C1 segment of cervical spinal cord (tissue), 14 donors: ENCODE measurements at regions not wholly inside any gene's neighbourhood (a gene's known extent, or its start where the extent isn't known, plus 50 kb on each side); places are given as distances from the start of the nearest gene placed in this dataset.

Experiments used
- DNase-seq, 14 donors: peaks; one replicate each; lab custom pipeline; 2025; lab: John Stamatoyannopoulos, UW

- DNase-seq: no peak
Measured at GRCh38 chr21:43317959-43318358, 109.0 kb downstream of the SIK1 start.

- no peak for DNase-seq
Measured at GRCh38 chr21:43317254-43317748, 109.6 kb downstream of the SIK1 start.

DNA sequence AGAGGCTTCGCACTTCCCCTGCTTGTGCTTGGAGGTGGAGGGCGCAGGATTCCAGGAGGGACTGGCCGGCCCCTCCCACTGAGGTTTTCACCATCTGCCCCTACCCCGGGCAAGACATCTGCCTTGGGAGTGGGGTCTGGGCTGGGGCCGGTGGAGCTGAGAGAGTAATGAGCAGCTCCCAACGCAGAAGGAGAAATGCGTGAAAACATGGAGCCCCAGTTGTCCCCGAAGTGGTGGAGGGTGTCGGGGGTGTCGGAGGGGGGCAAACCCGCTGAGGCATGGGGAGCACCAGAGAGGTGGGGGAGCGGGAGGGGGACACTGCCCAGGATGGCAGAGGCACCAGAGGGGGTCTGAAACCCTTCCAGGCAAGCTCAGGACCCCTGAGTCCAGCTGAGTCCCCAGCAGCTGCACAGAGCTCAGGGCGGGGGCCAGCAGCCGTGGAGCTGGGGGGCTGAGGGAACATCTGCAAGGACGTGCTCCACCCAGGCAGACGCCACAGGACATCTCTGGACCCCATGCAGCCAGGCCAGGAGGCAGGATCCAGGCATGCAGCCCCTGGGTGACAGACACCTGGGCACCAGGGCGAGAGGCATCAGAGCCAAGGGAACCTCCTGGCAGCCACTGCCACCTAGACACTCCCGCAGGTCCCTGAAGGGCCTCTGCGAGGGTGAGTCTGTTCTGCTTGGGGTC is 110.6 kb downstream of the SIK1 start:
- DNase-seq: no peak

DNA sequence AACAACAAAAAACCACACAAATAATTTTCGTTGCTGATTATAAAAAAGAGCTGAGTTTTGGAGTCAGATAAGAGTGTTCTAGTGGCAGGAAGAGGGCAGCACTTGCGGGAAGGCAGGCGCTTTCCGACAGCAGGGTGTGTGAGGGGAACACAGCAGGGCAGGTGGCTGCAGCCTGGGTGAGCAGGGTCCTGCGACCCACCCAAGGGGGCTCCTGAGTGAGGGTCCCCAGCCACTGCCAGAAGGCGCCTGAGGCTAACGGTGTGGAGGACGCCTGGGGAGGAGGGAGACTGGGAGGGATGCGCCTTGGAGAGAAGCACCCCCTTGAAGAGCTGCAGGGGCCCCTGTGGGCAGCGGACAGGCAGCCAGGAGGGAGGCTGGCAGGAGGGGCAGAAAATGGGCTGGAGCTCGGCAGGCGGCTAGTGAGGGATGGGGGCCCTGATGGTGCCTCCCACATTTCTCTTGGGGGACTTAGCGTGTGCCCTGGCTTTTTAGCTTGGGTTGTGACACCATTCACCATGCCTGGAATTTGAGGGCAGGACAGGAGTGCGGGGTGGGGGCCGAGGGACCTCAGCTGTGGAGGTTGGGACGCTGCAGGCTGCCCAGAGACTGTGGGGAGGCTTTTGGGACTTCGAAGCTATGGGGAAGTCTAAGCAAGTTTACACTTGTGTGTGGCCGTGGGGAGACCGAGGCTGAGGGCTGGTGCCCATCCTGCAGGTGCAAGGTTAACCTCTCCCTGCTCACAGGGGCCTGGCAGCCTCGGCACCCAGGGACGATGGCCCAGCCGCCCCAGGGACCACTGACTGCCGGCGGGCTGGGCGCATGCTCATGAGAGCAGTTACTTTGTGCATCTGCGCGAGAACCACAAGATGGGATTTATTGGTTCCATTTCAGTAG is 111.4 kb downstream of the SIK1 start:
- no peak for DNase-seq

DNA sequence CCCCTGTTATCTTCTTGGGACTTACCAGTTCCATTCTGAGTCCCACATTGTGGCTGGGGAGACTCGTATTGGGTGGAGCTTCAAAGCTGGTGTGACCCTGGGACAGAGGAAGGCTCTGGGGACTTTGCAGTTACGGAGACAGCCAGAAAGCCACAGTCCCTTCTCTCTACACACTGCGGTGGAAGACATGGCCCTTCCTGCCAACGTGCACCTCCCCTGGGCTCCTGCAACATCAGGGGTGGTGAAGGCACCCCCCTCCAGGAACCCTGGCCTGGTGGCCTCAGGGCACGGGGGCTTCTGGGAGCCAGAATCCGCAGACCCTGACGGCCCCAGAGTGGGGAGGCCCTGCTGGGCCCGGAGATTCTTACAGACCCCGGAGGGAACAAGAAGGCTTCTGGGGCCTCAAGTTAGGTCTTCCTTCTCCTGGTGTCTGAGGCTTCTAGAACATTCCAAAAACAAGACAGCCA is 113.0 kb downstream of the SIK1 start:
- no peak for DNase-seq

GRCh38 chr21:43313221-43313938 is 113.6 kb downstream of the SIK1 start:
- DNase-seq: no peak

GRCh38 chr21:43312751-43313169 is 114.2 kb downstream of the SIK1 start:
- DNase-seq: no peak

DNA sequence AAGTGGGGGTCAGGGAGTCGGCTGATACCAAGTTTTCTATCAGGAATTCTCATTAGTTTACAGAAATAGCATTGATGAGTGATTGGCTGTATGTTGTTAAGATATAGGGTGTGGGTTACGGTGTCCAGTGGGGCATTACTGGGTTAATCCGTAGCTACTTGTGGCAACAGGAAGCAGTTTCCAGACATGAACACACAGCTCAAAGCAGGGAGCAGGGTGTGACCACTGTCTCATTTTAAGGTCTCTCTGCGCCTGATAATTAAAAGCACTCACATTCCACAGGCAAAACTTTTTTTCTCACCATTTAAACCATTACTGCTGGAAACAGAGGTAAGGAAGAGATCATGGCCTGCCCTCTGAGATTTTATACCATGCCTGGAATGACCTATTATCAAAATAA is 114.9 kb downstream of the SIK1 start:
- DNase-seq: no peak

- DNase-seq: no peak
Measured at GRCh38 chr21:43311301-43311817, 115.6 kb downstream of the SIK1 start.

DNA sequence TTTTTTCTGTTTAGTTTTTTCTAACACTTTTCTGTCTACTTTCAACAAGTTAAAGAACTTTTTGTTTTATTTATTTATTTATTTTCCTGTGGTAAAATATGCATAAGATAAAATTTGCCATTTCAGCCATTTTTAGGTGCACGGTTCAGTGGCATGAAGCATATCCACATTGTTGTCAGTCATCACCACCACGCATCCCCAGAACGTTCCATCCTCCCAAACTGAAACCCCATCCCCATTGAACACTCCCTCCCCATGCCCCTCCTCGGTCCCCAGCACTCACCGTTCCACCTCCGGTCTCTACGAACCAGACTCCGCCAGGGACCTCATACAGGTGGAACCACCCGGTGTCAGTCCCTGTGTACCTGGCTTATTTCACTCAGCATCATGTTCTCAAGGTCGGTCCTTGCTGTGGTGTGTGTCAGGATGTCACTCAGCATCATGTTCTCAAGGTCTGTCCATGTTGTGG is 118.1 kb downstream of the SIK1 start:
- no peak for DNase-seq

DNA sequence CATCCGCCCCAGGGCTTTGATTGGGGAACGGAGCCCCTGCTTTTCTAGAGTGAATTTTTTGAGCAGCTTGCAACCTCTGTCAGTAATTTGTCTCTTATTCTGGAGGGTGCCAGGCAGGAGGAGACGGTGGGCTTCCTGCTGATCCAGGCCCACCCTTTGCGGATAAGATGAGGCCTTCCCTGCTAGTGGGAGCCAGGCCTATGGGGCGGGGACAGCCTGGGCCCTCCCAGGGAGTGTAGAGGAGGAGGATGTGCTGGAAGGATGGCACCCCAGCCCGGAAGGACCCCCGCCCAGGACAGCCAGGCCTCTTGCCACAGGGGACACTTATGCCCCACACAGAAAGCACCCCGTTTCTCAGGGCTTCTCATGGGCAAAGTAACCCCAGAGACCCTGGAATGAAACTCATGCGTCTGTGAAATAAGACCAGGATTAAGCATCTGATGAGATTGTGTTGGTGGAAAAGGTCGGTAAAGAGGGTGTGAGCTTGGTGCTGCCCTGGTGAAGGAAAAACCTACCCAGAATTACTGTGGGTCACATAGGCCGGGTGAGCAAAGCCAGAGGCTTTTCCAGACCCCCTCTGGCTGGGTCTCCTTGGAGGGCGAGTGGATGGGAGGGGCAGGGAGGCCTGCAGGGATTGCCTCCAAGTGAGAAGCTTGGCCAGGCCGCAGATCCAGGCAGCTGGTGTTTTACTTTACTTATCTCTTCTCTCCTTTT is 118.7 kb downstream of the SIK1 start:
- DNase-seq: no peak

GRCh38 chr21:43307677-43308070 is 119.3 kb downstream of the SIK1 start:
- DNase-seq: no peak

GRCh38 chr21:43306911-43307676 is 119.8 kb downstream of the SIK1 start:
- DNase-seq: no peak

DNA sequence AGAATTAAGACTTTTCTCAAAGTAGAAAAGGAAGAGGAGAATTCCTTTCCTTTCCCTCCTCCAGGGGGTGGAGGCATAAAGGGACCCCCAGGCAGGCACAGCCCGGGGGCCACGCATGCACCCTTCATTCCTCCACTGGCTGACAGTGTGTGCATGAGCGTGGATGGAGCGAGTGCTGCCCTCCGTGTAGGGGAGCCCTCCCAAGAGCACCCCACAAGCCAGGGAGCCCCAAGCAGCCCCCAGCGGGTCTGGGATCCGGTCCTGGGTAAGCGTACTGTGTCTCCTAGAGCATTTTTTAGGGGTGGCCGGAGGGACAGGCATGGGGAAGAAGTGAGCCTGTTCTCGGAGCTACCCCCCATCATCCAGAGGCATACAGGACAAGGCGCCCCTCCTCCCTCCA is 120.5 kb downstream of the SIK1 start:
- DNase-seq: no peak

DNA sequence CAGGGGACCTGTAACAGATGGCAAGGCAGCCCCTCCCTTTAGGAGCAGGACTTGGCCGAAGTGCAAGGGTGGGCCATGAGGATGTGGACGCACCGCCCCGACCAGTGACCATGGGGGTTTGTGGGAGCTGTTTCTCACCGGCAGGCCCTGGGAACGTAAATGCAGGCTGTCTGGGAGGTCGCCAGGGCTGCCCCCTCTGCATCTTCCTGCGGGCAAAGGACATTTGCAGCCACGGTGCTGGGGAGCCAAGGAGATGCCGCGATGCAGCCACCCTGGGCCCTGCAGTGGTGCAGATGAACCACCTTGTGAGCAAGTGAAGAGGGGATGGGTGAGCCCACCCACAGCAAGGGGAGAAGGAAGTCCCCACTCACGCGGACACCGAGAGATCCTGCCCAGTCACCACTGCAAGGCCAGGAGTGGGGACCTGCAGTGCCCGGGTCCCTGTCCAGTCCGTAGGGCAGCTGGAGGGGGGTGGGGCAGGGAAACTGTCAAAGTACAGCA is 121.1 kb downstream of the SIK1 start:
- no peak for DNase-seq

DNA sequence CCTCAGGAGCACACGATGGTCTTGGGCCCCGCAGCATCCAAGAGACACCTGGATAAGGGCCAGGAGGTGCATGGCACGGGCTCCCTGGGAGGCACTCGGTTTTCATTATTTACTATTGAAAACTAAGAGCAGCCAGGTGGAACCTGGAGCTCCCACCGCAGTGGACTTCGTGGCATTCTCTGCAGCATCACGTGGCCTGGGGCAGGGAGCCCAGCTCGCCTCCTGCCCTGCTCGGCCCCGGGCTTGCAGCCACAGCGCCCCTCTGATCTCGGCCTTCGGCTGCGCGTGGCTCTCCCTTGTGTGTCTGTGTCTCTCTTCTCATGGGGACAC is 121.6 kb downstream of the SIK1 start:
- DNase-seq: no peak

- DNase-seq: no peak
Measured at GRCh38 chr21:43304621-43305335, 122.2 kb downstream of the SIK1 start.

DNA sequence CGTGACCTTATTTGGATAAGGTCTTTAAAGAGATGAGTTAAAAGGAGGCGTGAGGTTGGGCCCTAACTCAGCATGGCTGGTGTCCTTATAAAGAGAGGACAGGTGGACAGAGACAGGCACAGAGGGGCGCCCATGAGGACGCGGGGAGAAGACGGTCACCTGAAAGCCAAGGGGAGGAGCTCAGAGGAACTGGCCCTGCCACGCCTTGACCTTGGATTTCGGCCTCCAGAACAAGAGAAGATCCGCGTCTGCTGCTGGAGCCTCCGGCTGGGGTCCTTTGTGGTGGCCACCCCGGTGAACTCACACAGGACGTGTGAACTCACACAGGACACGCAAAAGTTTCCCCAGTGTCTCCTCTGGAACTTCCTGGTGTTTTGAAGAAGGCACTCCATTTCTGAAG is 122.7 kb downstream of the SIK1 start:
- no peak for DNase-seq
